ENCODE measurements at regions not wholly inside any gene's neighbourhood (a gene's known extent, or its start where the extent isn't known, plus 50 kb on each side); places are given as distances from the start of the nearest gene placed in this dataset.

GRCh38 chr7:67841896-67842295 lies 845.3 kb downstream of the TYW1 start:
- TF ChIP-seq CTCF (conservative IDR thresholded peaks at IDR 0.05; ENCODE audit: low read depth in 2 of 2) (no peak), ZNF114 (CRISPR knock-in tag; IDR thresholded peaks at IDR 0.05) (no peak), ETS1 (IDR thresholded peaks at IDR 0.05) (no peak), REST (IDR thresholded peaks at IDR 0.05; ENCODE audit: unreplicated experiment) (no peak)
